SK-N-SH treated with all-trans-retinoic acid at 6 μM for 48 hours (cell line): ENCODE measurements at regions not wholly inside any gene's neighbourhood (a gene's known extent, or its start where the extent isn't known, plus 50 kb on each side); places are given as distances from the start of the nearest gene placed in this dataset.

Experiments
- ATAC-seq: fragments of 200-7000 bp; cut with Tn5 transposase; 3 replicates; pipeline ENCODE4 v1.9.1; 2020; ENCODE audit warnings: mild to moderate bottlenecking, moderate library complexity
- ARNTL ChIP-seq: fragments of 450-650 bp; formaldehyde crosslinking; IDR thresholded peaks from 2 replicates; pipeline ENCODE4 v1.5.0; 2020; ENCODE audit warnings: low read depth, mild to moderate bottlenecking, moderate library complexity, borderline replicate concordance
- BACH2 ChIP-seq: fragments of 250-450 bp; sonication (Bioruptor Pico); IDR thresholded peaks from 2 replicates; pipeline ENCODE4 v1.9.0; 2021; ENCODE audit warnings: mild to moderate bottlenecking, borderline replicate concordance
- CREB5 ChIP-seq: fragments of 250-450 bp; sonication (Bioruptor Pico); IDR thresholded peaks from 2 replicates; pipeline ENCODE4 v1.5.1; 2020; ENCODE audit warnings: low read depth, mild to moderate bottlenecking, moderate library complexity
- CSDC2 ChIP-seq: fragments of 250-450 bp; sonication (Bioruptor Pico); IDR thresholded peaks from 2 replicates; pipeline ENCODE4 v1.5.0; 2020; ENCODE audit warnings: mild to moderate bottlenecking, moderate library complexity
- CSRNP3 ChIP-seq: fragments of 250-450 bp; sonication (Bioruptor Pico); IDR thresholded peaks from 2 replicates; pipeline ENCODE4 v1.5.1; 2021; ENCODE audit warnings: mild to moderate bottlenecking, moderate library complexity
- ESRRG ChIP-seq: fragments of 250-450 bp; sonication (Bioruptor Pico); IDR thresholded peaks from 2 replicates; pipeline ENCODE4 v1.6.1; 2021; ENCODE audit warnings: mild to moderate bottlenecking
- GLIS3 ChIP-seq: fragments of 250-450 bp; sonication (Bioruptor Pico); IDR thresholded peaks from 2 replicates; pipeline ENCODE4 v1.5.0; 2020; ENCODE audit warnings: mild to moderate bottlenecking, moderate library complexity
- ISL1 ChIP-seq: fragments of 250-450 bp; sonication (Bioruptor Pico); IDR thresholded peaks from 2 replicates; pipeline ENCODE4 v2.1.2; 2022; ENCODE audit warnings: mild to moderate bottlenecking, moderate library complexity
- OSR1 ChIP-seq: fragments of 250-450 bp; sonication (Bioruptor Pico); IDR thresholded peaks from 2 replicates; pipeline ENCODE4 v1.8.0; 2022; ENCODE audit warnings: moderate library complexity, mild to moderate bottlenecking, inconsistent platforms
- PATZ1 ChIP-seq: fragments of 250-450 bp; sonication (Bioruptor Pico); IDR thresholded peaks from 2 replicates; pipeline ENCODE4 v1.8.0; 2020; ENCODE audit warnings: mild to moderate bottlenecking, moderate library complexity, borderline replicate concordance
- PPARA ChIP-seq: fragments of 250-450 bp; sonication (Bioruptor Pico); IDR thresholded peaks from 2 replicates; pipeline ENCODE4 v1.5.0; 2020; ENCODE audit warnings: mild to moderate bottlenecking, borderline replicate concordance
- RARB ChIP-seq: fragments of 250-450 bp; sonication (Bioruptor Pico); IDR thresholded peaks from 2 replicates; pipeline ENCODE4 v1.8.0; 2021; ENCODE audit warnings: mild to moderate bottlenecking, moderate library complexity
- SNAI2 ChIP-seq: fragments of 250-450 bp; sonication (Bioruptor Pico); IDR thresholded peaks from 2 replicates; pipeline ENCODE4 v1.5.0; 2020; ENCODE audit warnings: mild to moderate bottlenecking, moderate library complexity
- TCF4 ChIP-seq: fragments of 250-450 bp; sonication (Bioruptor Pico); IDR thresholded peaks from 2 replicates; pipeline ENCODE4 v1.8.0; 2021; ENCODE audit warnings: mild to moderate bottlenecking, moderate library complexity, borderline replicate concordance
- TOX ChIP-seq: fragments of 250-450 bp; sonication (Bioruptor Pico); IDR thresholded peaks from 2 replicates; pipeline ENCODE4 v1.8.0; 2021; ENCODE audit warnings: mild to moderate bottlenecking, moderate library complexity, borderline replicate concordance
- ZC3H10 ChIP-seq: fragments of 250-450 bp; sonication (Bioruptor Pico); IDR thresholded peaks from 2 replicates; pipeline ENCODE4 v1.5.1; 2021; ENCODE audit warnings: mild to moderate bottlenecking, moderate library complexity
- ZFP3 ChIP-seq: fragments of 250-450 bp; sonication (Bioruptor Pico); IDR thresholded peaks from 2 replicates; pipeline ENCODE4 v1.5.0; 2020; ENCODE audit warnings: mild to moderate bottlenecking, moderate library complexity
- ZFP30 ChIP-seq: fragments of 450-650 bp; formaldehyde crosslinking; IDR thresholded peaks from 2 replicates; pipeline ENCODE4 v1.5.0; 2022; ENCODE audit warnings: mild to moderate bottlenecking, moderate library complexity
- ZNF565 ChIP-seq: fragments of 450-650 bp; formaldehyde crosslinking; conservative IDR thresholded peaks from 2 replicates; pipeline ENCODE4 v1.5.0; 2020; ENCODE audit warnings: low read depth, mild to moderate bottlenecking, moderate library complexity
- ZNF70 ChIP-seq: fragments of 450-650 bp; formaldehyde crosslinking; IDR thresholded peaks from 2 replicates; pipeline ENCODE4 v1.5.0; 2020; ENCODE audit warnings: mild to moderate bottlenecking, moderate library complexity
- ZNF8 ChIP-seq: fragments of 450-650 bp; formaldehyde crosslinking; IDR thresholded peaks from 2 replicates; pipeline ENCODE4 v1.5.0; 2020; ENCODE audit warnings: mild to moderate bottlenecking, moderate library complexity

GRCh38 chr18:45168866-45169600 lies 446.2 kb upstream of the SLC14A2 start:
- ATAC-seq = no peak
- no peak for TF ChIP-seq ZFP3 (CRISPR knock-in tag)
- TF ChIP-seq ISL1 = no peak
- no peak for TF ChIP-seq ZNF8 (CRISPR knock-in tag)

- ATAC-seq = no peak
- TF ChIP-seq PATZ1 (CRISPR knock-in tag) (no peak), ARNTL (CRISPR knock-in tag) (no peak), CREB5 (CRISPR knock-in tag) (no peak), ZNF565 (CRISPR knock-in tag) (no peak), GLIS3 (CRISPR knock-in tag) (no peak), TCF4 (CRISPR knock-in tag) (no peak), ESRRG (CRISPR knock-in tag) (no peak), ISL1 (no peak), RARB (CRISPR knock-in tag) (no peak), BACH2 (CRISPR knock-in tag) (no peak), ZC3H10 (CRISPR knock-in tag) (no peak), SNAI2 (CRISPR knock-in tag) (no peak), ZFP3 (CRISPR knock-in tag) (no peak), TOX (CRISPR knock-in tag) (no peak), CSDC2 (CRISPR knock-in tag) (no peak), PPARA (CRISPR knock-in tag) (no peak), ZFP30 (CRISPR knock-in tag) (no peak), CSRNP3 (CRISPR knock-in tag) (no peak)
These were observed 445.7 kb upstream of the SLC14A2 start for GRCh38 chr18:45169610-45170009.

GRCh38 chr18:45171679-45172191 lies 443.5 kb upstream of the SLC14A2 start:
- no peak for ATAC-seq

GRCh38 chr18:45173327-45173726 lies 441.9 kb upstream of the SLC14A2 start:
- no peak for ATAC-seq

More at GRCh38 chr18:45171679-45172191, 443.5 kb upstream of the SLC14A2 start:
- no peak for TF ChIP-seq ZNF70 (CRISPR knock-in tag)
- no peak for TF ChIP-seq GLIS3 (CRISPR knock-in tag)
- TF ChIP-seq TOX (CRISPR knock-in tag) = no peak
- no peak for TF ChIP-seq ISL1
- no peak for TF ChIP-seq ZC3H10 (CRISPR knock-in tag)
- TF ChIP-seq ZFP30 (CRISPR knock-in tag) = no peak
- no peak for TF ChIP-seq ZNF565 (CRISPR knock-in tag)

More at GRCh38 chr18:45173327-45173726, 441.9 kb upstream of the SLC14A2 start:
- TF ChIP-seq CSDC2 (CRISPR knock-in tag) (no peak), ZFP30 (CRISPR knock-in tag) (no peak), RARB (CRISPR knock-in tag) (no peak), OSR1 (CRISPR knock-in tag) (no peak), TCF4 (CRISPR knock-in tag) (no peak), ZC3H10 (CRISPR knock-in tag) (no peak), CREB5 (CRISPR knock-in tag) (no peak)
